ENCODE measurements at regions not wholly inside any gene's neighbourhood (a gene's known extent, or its start where the extent isn't known, plus 50 kb on each side); places are given as distances from the start of the nearest gene placed in this dataset.

DNA sequence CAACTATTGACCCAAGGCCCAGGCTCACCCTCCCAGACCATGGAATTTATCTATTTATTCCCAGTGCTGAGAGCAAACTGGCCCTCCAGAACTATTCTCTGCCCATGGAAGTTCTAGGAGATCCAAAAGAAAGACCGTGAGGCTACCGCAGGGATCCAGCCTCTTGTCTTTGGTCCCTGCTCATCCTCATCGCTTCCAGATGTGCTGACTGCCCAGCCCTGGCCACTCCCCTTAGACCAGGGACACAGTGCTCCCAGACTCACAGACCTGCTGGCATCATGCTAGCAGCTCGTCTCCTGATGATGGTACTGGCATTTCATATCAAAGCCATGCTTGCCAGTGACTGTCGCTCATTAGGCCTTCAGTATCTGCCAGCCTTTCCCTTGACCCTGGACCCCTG is 405.7 kb upstream of the PPP2R3A start:
- Histone ChIP-seq H3K36me3 (ENCODE audit: control insufficient read depth in 2 of 2, insufficient read depth in 2 of 2, low read length in 1 of 2) (no peaks in the 10 kb centered on the region), H3K9me3 (ENCODE audit: control insufficient read depth in 2 of 2, insufficient read depth in 1 of 2, low read depth in 1 of 2, low read length in 1 of 2) (no peaks in the 10 kb centered on the region), H3K4me1 (ENCODE audit: control insufficient read depth in 2 of 2, insufficient read depth in 2 of 2, low read length in 1 of 2) (no peaks in the 10 kb centered on the region), H3K27ac (ENCODE audit: low read depth in 2 of 2, low read length in 1 of 2) (no peak overlapping the region), H3K4me3 (ENCODE audit: low read depth in 1 of 2, low read length in 2 of 2) (no peak overlapping the region), H3K27me3 (ENCODE audit: control insufficient read depth in 1 of 2, insufficient read depth in 2 of 2, low read length in 2 of 2) (no peaks in the 10 kb centered on the region)
- WGBS, 2 donors = 87 to 89% methylated on average over 5 of the region's 5 CpGs

- no peaks in the 10 kb centered on the region for H3K27me3 ChIP-seq (ENCODE audit: control insufficient read depth in 1 of 2, insufficient read depth in 2 of 2, low read length in 2 of 2)
- WGBS, 2 donors = 59 to 63% methylated on average over 4 of the region's 4 CpGs
- H3K36me3 ChIP-seq (ENCODE audit: control insufficient read depth in 2 of 2, insufficient read depth in 2 of 2, low read length in 1 of 2) = no peaks in the 10 kb centered on the region
- H3K4me3 ChIP-seq (ENCODE audit: low read depth in 1 of 2, low read length in 2 of 2) = no peak overlapping the region
- H3K4me1 ChIP-seq (ENCODE audit: control insufficient read depth in 2 of 2, insufficient read depth in 2 of 2, low read length in 1 of 2) = no peaks in the 10 kb centered on the region
- no peaks in the 10 kb centered on the region for H3K9me3 ChIP-seq (ENCODE audit: control insufficient read depth in 2 of 2, insufficient read depth in 1 of 2, low read depth in 1 of 2, low read length in 1 of 2)
- H3K27ac ChIP-seq (ENCODE audit: low read depth in 2 of 2, low read length in 1 of 2) = no peak overlapping the region
Measured at GRCh38 chr3:135560847-135561246, 404.7 kb upstream of the PPP2R3A start.

GRCh38 chr3:135564696-135565095 is 400.8 kb upstream of the PPP2R3A start:
- 62% methylated on average over 4 of the region's 4 CpGs for WGBS, 2 donors
- Histone ChIP-seq H3K4me3 (ENCODE audit: low read depth in 1 of 2, low read length in 2 of 2) (no peak overlapping the region), H3K4me1 (ENCODE audit: control insufficient read depth in 2 of 2, insufficient read depth in 2 of 2, low read length in 1 of 2) (no peaks in the 10 kb centered on the region), H3K27ac (ENCODE audit: low read depth in 2 of 2, low read length in 1 of 2) (no peak overlapping the region), H3K9me3 (ENCODE audit: control insufficient read depth in 2 of 2, insufficient read depth in 1 of 2, low read depth in 1 of 2, low read length in 1 of 2) (no peaks in the 10 kb centered on the region), H3K36me3 (ENCODE audit: control insufficient read depth in 2 of 2, insufficient read depth in 2 of 2, low read length in 1 of 2) (no peaks in the 10 kb centered on the region), H3K27me3 (ENCODE audit: control insufficient read depth in 1 of 2, insufficient read depth in 2 of 2, low read length in 2 of 2) (no peaks in the 10 kb centered on the region)

DNA sequence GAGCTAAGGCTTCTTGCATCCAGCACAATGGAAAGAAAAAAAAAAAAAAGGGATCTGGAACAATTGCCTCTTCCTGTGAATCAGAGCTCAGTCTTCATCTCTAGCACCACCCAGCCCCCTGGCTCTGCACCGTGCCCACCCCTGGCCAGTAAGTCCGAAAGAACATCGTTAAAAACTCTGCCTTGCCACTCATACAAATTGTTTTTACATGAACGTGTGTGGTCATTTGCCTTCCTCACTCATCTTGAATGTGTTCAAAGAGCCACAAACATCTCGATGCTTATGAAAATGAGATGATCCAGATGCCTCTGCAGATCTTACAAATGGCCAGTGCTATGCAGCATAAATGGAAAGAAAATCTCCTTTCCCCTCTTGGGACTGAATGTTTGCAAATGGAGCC is 400.0 kb upstream of the PPP2R3A start:
- Histone ChIP-seq H3K4me1 (ENCODE audit: control insufficient read depth in 2 of 2, insufficient read depth in 2 of 2, low read length in 1 of 2) (no peaks in the 10 kb centered on the region), H3K27ac (ENCODE audit: low read depth in 2 of 2, low read length in 1 of 2) (no peak overlapping the region), H3K27me3 (ENCODE audit: control insufficient read depth in 1 of 2, insufficient read depth in 2 of 2, low read length in 2 of 2) (no peaks in the 10 kb centered on the region), H3K36me3 (ENCODE audit: control insufficient read depth in 2 of 2, insufficient read depth in 2 of 2, low read length in 1 of 2) (no peaks in the 10 kb centered on the region), H3K9me3 (ENCODE audit: control insufficient read depth in 2 of 2, insufficient read depth in 1 of 2, low read depth in 1 of 2, low read length in 1 of 2) (no peaks in the 10 kb centered on the region), H3K4me3 (ENCODE audit: low read depth in 1 of 2, low read length in 2 of 2) (no peak overlapping the region)
- WGBS, 2 donors = 48 to 55% methylated on average over 5 of the region's 5 CpGs

GRCh38 chr3:135567223-135567622 is 398.3 kb upstream of the PPP2R3A start:
- no peaks in the 10 kb centered on the region for H3K9me3 ChIP-seq (ENCODE audit: control insufficient read depth in 2 of 2, insufficient read depth in 1 of 2, low read depth in 1 of 2, low read length in 1 of 2)
- H3K27ac ChIP-seq (ENCODE audit: low read depth in 2 of 2, low read length in 1 of 2) = no peak overlapping the region
- H3K36me3 ChIP-seq (ENCODE audit: control insufficient read depth in 2 of 2, insufficient read depth in 2 of 2, low read length in 1 of 2) = no peaks in the 10 kb centered on the region
- H3K4me3 ChIP-seq (ENCODE audit: low read depth in 1 of 2, low read length in 2 of 2) = no peak overlapping the region
- H3K27me3 ChIP-seq (ENCODE audit: control insufficient read depth in 1 of 2, insufficient read depth in 2 of 2, low read length in 2 of 2) = no peaks in the 10 kb centered on the region
- H3K4me1 ChIP-seq (ENCODE audit: control insufficient read depth in 2 of 2, insufficient read depth in 2 of 2, low read length in 1 of 2) = no peaks in the 10 kb centered on the region
- WGBS, 2 donors = 82 to 83% methylated on average over 7 of the region's 7 CpGs

DNA sequence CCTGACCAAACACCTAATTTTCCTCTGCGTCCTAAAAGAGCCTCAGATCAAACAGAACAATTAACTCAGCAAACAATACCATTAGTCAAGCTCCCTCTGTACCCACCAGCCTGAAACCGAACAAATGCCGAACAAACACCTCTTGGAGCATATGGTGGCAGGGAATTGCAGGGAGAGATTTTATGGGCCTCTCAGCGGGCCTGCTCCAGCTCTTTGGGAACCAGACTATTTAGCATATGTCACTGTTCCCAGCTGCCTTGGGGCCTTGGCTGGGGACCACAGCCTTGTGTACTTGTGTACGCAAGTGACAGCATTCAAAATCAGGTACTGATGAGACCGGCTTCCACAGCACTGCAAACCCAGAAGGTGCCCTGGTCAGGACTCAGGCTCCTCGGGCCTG is 388.8 kb upstream of the PPP2R3A start:
- Histone ChIP-seq H3K27ac (ENCODE audit: low read depth in 2 of 2, low read length in 1 of 2) (no peak overlapping the region), H3K9me3 (ENCODE audit: control insufficient read depth in 2 of 2, insufficient read depth in 1 of 2, low read depth in 1 of 2, low read length in 1 of 2) (peaks cover 0 to 2% of the 10 kb centered on the region in 2 donors), H3K4me3 (ENCODE audit: low read depth in 1 of 2, low read length in 2 of 2) (no peak overlapping the region), H3K36me3 (ENCODE audit: control insufficient read depth in 2 of 2, insufficient read depth in 2 of 2, low read length in 1 of 2) (no peaks in the 10 kb centered on the region), H3K27me3 (ENCODE audit: control insufficient read depth in 1 of 2, insufficient read depth in 2 of 2, low read length in 2 of 2) (no peaks in the 10 kb centered on the region), H3K4me1 (ENCODE audit: control insufficient read depth in 2 of 2, insufficient read depth in 2 of 2, low read length in 1 of 2) (no peaks in the 10 kb centered on the region)
- 54 to 56% methylated on average over 7 of the region's 7 CpGs for WGBS, 2 donors

DNA sequence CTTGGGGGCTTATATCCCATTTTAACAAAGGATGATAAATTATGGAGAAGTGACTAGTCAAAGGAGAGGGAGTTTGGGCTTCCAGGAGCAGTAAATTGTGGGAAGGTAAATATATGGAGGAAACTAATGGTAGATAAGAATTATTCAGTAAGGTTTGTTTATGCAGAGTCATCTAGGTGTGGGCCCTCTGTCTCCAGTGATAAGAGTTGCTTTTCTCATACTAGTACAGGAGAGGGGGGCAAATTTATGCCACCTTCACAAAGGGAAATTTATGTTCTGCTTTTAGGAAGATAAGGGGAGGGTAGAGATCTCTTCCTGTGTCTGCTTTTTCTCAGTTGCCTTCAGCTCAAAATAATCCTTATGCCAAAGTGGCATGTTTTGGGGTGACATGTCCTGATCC is 383.7 kb upstream of the PPP2R3A start:
- Histone ChIP-seq H3K4me1 (ENCODE audit: control insufficient read depth in 2 of 2, insufficient read depth in 2 of 2, low read length in 1 of 2) (no peaks in the 10 kb centered on the region), H3K36me3 (ENCODE audit: control insufficient read depth in 2 of 2, insufficient read depth in 2 of 2, low read length in 1 of 2) (no peaks in the 10 kb centered on the region), H3K27me3 (ENCODE audit: control insufficient read depth in 1 of 2, insufficient read depth in 2 of 2, low read length in 2 of 2) (no peaks in the 10 kb centered on the region), H3K4me3 (ENCODE audit: low read depth in 1 of 2, low read length in 2 of 2) (no peak overlapping the region), H3K9me3 (ENCODE audit: control insufficient read depth in 2 of 2, insufficient read depth in 1 of 2, low read depth in 1 of 2, low read length in 1 of 2) (no peaks in the 10 kb centered on the region), H3K27ac (ENCODE audit: low read depth in 2 of 2, low read length in 1 of 2) (no peak overlapping the region)

GRCh38 chr3:135582800-135583199 is 382.7 kb upstream of the PPP2R3A start:
- H3K27ac ChIP-seq (ENCODE audit: low read depth in 2 of 2, low read length in 1 of 2) = no peak overlapping the region
- H3K27me3 ChIP-seq (ENCODE audit: control insufficient read depth in 1 of 2, insufficient read depth in 2 of 2, low read length in 2 of 2) = no peaks in the 10 kb centered on the region
- H3K4me3 ChIP-seq (ENCODE audit: low read depth in 1 of 2, low read length in 2 of 2) = no peak overlapping the region
- H3K9me3 ChIP-seq (ENCODE audit: control insufficient read depth in 2 of 2, insufficient read depth in 1 of 2, low read depth in 1 of 2, low read length in 1 of 2) = no peaks in the 10 kb centered on the region
- WGBS, 2 donors = 50 to 59% methylated on average over 3 of the region's 3 CpGs
- H3K4me1 ChIP-seq (ENCODE audit: control insufficient read depth in 2 of 2, insufficient read depth in 2 of 2, low read length in 1 of 2) = no peaks in the 10 kb centered on the region
- H3K36me3 ChIP-seq (ENCODE audit: control insufficient read depth in 2 of 2, insufficient read depth in 2 of 2, low read length in 1 of 2) = no peaks in the 10 kb centered on the region

DNA sequence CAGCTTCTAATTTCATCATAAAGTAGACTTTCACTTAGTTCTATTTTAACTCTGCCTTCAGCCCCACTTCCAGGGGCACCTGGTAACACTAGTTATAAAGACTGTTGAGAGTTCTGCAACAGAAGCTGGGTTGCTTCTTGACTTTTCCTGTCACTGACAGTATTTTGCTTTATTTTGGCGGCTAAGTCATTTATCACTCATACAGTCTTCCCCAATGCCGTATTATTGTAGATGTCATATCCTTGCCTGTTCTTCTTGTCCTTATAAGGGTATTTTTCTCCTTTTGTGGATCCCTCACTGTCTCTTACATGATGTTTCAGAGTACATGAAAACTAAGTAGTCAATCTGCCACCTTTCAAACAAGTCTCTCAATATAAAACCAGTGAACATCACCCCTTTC is 369.0 kb upstream of the PPP2R3A start:
- H3K27ac ChIP-seq (ENCODE audit: low read depth in 2 of 2, low read length in 1 of 2) = no peak overlapping the region
- H3K9me3 ChIP-seq (ENCODE audit: control insufficient read depth in 2 of 2, insufficient read depth in 1 of 2, low read depth in 1 of 2, low read length in 1 of 2) = no peaks in the 10 kb centered on the region
- H3K36me3 ChIP-seq (ENCODE audit: control insufficient read depth in 2 of 2, insufficient read depth in 2 of 2, low read length in 1 of 2) = no peaks in the 10 kb centered on the region
- no peak overlapping the region for H3K4me3 ChIP-seq (ENCODE audit: low read depth in 1 of 2, low read length in 2 of 2)
- WGBS, 2 donors = 68 to 75% methylated on average over 2 of the region's 2 CpGs
- no peaks in the 10 kb centered on the region for H3K4me1 ChIP-seq (ENCODE audit: control insufficient read depth in 2 of 2, insufficient read depth in 2 of 2, low read length in 1 of 2)
- H3K27me3 ChIP-seq (ENCODE audit: control insufficient read depth in 1 of 2, insufficient read depth in 2 of 2, low read length in 2 of 2) = no peaks in the 10 kb centered on the region

- Histone ChIP-seq H3K4me1 (ENCODE audit: control insufficient read depth in 2 of 2, insufficient read depth in 2 of 2, low read length in 1 of 2) (no peaks in the 10 kb centered on the region), H3K4me3 (ENCODE audit: low read depth in 1 of 2, low read length in 2 of 2) (no peak overlapping the region), H3K27me3 (ENCODE audit: control insufficient read depth in 1 of 2, insufficient read depth in 2 of 2, low read length in 2 of 2) (no peaks in the 10 kb centered on the region), H3K36me3 (ENCODE audit: control insufficient read depth in 2 of 2, insufficient read depth in 2 of 2, low read length in 1 of 2) (no peaks in the 10 kb centered on the region), H3K9me3 (ENCODE audit: control insufficient read depth in 2 of 2, insufficient read depth in 1 of 2, low read depth in 1 of 2, low read length in 1 of 2) (no peaks in the 10 kb centered on the region), H3K27ac (ENCODE audit: low read depth in 2 of 2, low read length in 1 of 2) (no peak overlapping the region)
- 70 to 75% methylated on average over 2 of the region's 2 CpGs for WGBS, 2 donors
Measured at GRCh38 chr3:135597855-135598254, 367.7 kb upstream of the PPP2R3A start.

Data from esophagus (tissue), 2 donors.